Nephron progenitor cell (in vitro differentiated cells): ENCODE measurements at regions not wholly inside any gene's neighbourhood (a gene's known extent, or its start where the extent isn't known, plus 50 kb on each side); places are given as distances from the start of the nearest gene placed in this dataset.

Experiments
- DNase-seq: peaks from one replicate; pipeline ENCODE4 v3.0.0; 2021
- H3K27ac Mint-ChIP-seq: 2 replicates; pipeline ENCODE4 v1.8.0; 2021; ENCODE audit warnings: mild to moderate bottlenecking, moderate library complexity, mixed read lengths
- H3K27me3 Mint-ChIP-seq: 2 replicates; pipeline ENCODE4 v1.8.0; 2021; ENCODE audit warnings: mild to moderate bottlenecking, low read depth, mixed read lengths; ENCODE audit not compliant: poor library complexity
- H3K36me3 Mint-ChIP-seq: 2 replicates; pipeline ENCODE4 v1.8.0; 2021; ENCODE audit warnings: low read depth, mixed read lengths
- H3K4me1 Mint-ChIP-seq: 2 replicates; pipeline ENCODE4 v1.8.0; 2021; ENCODE audit warnings: mixed read lengths
- H3K4me3 Mint-ChIP-seq: 2 replicates; pipeline ENCODE4 v1.8.0; 2021; ENCODE audit warnings: mild to moderate bottlenecking, moderate library complexity, mixed read lengths
- H3K9me3 Mint-ChIP-seq: 2 replicates; pipeline ENCODE4 v1.8.0; 2021; ENCODE audit warnings: mild to moderate bottlenecking, moderate library complexity, mixed read lengths
- CTCF ChIP-seq: fragments of 200-600 bp; sonication (generic); IDR thresholded peaks from 2 replicates; pipeline ENCODE4 v1.5.0; 2021; ENCODE audit warnings: antibody characterized with exemption

- no peak overlapping the region for H3K27ac Mint-ChIP-seq
- H3K4me3 Mint-ChIP-seq, result no peak overlapping the region
- no peaks in the 10 kb centered on the region for H3K36me3 Mint-ChIP-seq
- no peaks in the 10 kb centered on the region for H3K4me1 Mint-ChIP-seq
- no peaks in the 10 kb centered on the region for H3K9me3 Mint-ChIP-seq
- TF ChIP-seq CTCF, result no peak
- H3K27me3 Mint-ChIP-seq, result peaks cover 2% of the 10 kb centered on the region
- no peak for DNase-seq
These were observed 300.7 kb upstream of the PDGFD start for GRCh38 chr11:104464691-104465090.

DNA sequence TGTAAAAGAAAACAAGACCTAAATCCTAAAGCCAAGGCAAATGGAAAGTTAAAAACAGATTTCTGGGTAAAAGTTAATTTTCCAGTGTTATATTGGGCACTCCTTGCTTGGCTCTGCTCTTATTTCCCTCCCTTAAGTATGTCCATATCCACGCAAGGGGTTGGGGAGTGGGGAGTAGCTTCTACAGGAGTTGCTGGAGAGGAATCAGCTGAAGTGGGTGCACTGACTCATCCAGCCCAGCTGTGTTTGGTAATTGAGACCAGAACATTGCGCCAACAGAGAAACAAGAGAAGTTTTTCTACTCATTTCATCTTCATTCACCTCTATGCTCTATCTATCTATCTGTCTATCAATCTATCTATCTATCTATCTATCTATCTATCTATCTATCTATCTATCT lies 298.4 kb upstream of the PDGFD start:
- Mint-ChIP-seq H3K9me3 (no peaks in the 10 kb centered on the region), H3K27me3 (peaks cover 2% of the 10 kb centered on the region), H3K4me1 (no peaks in the 10 kb centered on the region), H3K36me3 (no peaks in the 10 kb centered on the region), H3K27ac (no peak overlapping the region), H3K4me3 (no peak overlapping the region)
- TF ChIP-seq CTCF, result no peak
- no peak for DNase-seq

- TF ChIP-seq CTCF, result no peak
These were observed 287.4 kb upstream of the PDGFD start for GRCh38 chr11:104451197-104451893.

GRCh38 chr11:104443387-104443786 lies 279.4 kb upstream of the PDGFD start:
- Mint-ChIP-seq H3K36me3 (no peaks in the 10 kb centered on the region), H3K4me3 (no peak overlapping the region), H3K9me3 (peaks cover 6% of the 10 kb centered on the region), H3K4me1 (no peaks in the 10 kb centered on the region), H3K27ac (no peak overlapping the region), H3K27me3 (no peaks in the 10 kb centered on the region)
- no peak for TF ChIP-seq CTCF
- no peak for DNase-seq

More at GRCh38 chr11:104451197-104451893, 287.4 kb upstream of the PDGFD start:
- Mint-ChIP-seq H3K4me3 (no peak overlapping the region), H3K4me1 (no peaks in the 10 kb centered on the region), H3K27ac (no peak overlapping the region), H3K9me3 (peaks cover 5% of the 10 kb centered on the region), H3K36me3 (no peaks in the 10 kb centered on the region), H3K27me3 (no peaks in the 10 kb centered on the region)
- no peak for DNase-seq

- peaks cover 10% of the 10 kb centered on the region for H3K9me3 Mint-ChIP-seq
- H3K36me3 Mint-ChIP-seq, result no peaks in the 10 kb centered on the region
- no peak overlapping the region for H3K4me3 Mint-ChIP-seq
- TF ChIP-seq CTCF, result no peak
- H3K27me3 Mint-ChIP-seq, result no peaks in the 10 kb centered on the region
- no peak overlapping the region for H3K27ac Mint-ChIP-seq
- H3K4me1 Mint-ChIP-seq, result no peaks in the 10 kb centered on the region
- no peak for DNase-seq
These were observed 278.4 kb upstream of the PDGFD start for GRCh38 chr11:104442321-104442720.

DNA sequence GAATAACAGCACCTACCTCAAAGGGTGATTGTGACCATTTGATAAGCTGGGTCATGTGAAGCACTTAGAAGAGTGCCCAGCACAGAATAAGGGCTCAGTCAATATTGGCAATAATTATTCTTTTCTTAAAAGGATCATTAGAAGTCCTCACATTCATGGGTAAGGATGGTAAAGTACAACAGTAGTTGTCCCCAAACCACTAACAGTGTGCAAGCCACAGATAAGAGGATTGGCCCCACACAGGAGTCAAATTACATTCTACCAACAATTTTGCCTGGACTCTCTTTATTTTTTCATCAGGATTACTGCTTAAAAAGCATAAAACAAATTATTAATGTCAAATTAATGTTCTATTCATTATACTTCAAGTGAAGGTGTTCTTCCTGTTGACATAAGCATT lies 271.5 kb upstream of the PDGFD start:
- Mint-ChIP-seq H3K4me1 (peaks cover 42% of the 10 kb centered on the region), H3K27ac (peak overlapping the region; percentile 73), H3K36me3 (no peaks in the 10 kb centered on the region), H3K4me3 (no peak overlapping the region), H3K9me3 (peaks cover 10% of the 10 kb centered on the region), H3K27me3 (peaks cover 5% of the 10 kb centered on the region)
- TF ChIP-seq CTCF, result no peak
- no peak for DNase-seq
